Breast epithelium (tissue), 3 donors: ENCODE measurements at regions not wholly inside any gene's neighbourhood (a gene's known extent, or its start where the extent isn't known, plus 50 kb on each side); places are given as distances from the start of the nearest gene placed in this dataset.

ENCODE experiments used
- POLR2A ChIP-seq: fragments of 450-650 bp; IDR thresholded peaks from one replicate; pipeline ENCODE4 v1.6.1; 2016; ENCODE audit warnings: antibody characterized with exemption, mild to moderate bottlenecking, moderate library complexity
- TF ChIP-seq, protein P1 (sequence below), 3 donors: fragments of 450-650 bp; IDR thresholded peaks; one replicate each; pipeline ENCODE4 v1.5.1; 2016 to 2017; ENCODE audit warnings: antibody characterized with exemption in 3 of 3, mild to moderate bottlenecking in 3 of 3, moderate library complexity in 3 of 3

DNA sequence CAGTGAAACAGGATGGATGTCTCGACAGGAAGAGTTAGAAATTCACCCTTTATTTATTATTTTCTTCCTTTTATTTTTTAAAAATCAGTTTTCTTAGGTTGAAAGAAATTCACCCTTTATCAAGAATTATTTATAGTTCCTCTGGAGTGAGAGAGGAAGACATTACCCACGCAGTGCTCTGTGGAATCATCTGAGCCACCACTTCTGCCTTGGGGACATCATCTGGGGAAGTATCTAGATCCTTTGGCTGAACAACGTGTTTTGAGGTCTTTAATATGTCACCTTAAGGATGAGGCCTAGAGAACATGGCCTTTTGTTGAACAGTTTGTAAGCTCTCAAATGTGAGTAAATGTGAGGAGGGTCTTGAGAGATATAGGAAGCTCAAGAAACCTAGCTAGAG is 183.3 kb downstream of the UTP18 start:
- TF ChIP-seq, protein P1, sequence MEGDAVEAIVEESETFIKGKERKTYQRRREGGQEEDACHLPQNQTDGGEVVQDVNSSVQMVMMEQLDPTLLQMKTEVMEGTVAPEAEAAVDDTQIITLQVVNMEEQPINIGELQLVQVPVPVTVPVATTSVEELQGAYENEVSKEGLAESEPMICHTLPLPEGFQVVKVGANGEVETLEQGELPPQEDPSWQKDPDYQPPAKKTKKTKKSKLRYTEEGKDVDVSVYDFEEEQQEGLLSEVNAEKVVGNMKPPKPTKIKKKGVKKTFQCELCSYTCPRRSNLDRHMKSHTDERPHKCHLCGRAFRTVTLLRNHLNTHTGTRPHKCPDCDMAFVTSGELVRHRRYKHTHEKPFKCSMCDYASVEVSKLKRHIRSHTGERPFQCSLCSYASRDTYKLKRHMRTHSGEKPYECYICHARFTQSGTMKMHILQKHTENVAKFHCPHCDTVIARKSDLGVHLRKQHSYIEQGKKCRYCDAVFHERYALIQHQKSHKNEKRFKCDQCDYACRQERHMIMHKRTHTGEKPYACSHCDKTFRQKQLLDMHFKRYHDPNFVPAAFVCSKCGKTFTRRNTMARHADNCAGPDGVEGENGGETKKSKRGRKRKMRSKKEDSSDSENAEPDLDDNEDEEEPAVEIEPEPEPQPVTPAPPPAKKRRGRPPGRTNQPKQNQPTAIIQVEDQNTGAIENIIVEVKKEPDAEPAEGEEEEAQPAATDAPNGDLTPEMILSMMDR (IDR thresholded peaks at IDR 0.05): no peak
- no peak for TF ChIP-seq POLR2A
